ENCODE measurements at regions not wholly inside any gene's neighbourhood (a gene's known extent, or its start where the extent isn't known, plus 50 kb on each side); places are given as distances from the start of the nearest gene placed in this dataset.

DNA sequence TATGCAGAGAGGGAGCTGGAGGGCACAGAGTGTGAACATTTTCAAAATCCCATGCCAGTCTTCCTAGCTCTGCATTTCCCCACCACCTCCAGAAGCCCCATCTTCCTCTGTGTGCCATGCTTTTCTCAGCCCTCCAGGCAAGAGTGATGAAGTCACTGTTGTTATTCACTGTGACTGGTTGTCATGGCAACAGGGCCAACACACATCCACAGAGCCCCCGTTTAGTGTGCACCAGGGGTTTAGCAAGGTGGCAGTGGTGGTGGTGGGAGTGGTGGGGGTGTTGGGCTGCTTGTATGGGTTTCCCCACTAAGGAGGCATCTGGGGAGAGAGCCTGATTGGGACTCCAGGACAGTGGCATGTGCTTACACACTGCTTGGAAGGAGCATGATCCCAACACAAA, 309.9 kb upstream of the ASIC2 start:
- no peak overlapping the region for H3K4me3 ChIP-seq (ENCODE audit: low read depth in 1 of 2, low read length in 1 of 2)
- peaks cover 29% of the 10 kb centered on the region for H3K27me3 ChIP-seq
- H3K9me3 ChIP-seq, result no peaks in the 10 kb centered on the region
- no peak overlapping the region for H3K27ac ChIP-seq
- H3K36me3 ChIP-seq, result no peaks in the 10 kb centered on the region
- no peaks in the 10 kb centered on the region for H3K4me1 ChIP-seq (ENCODE audit: control insufficient read depth in 1 of 2, insufficient read depth in 1 of 2, low read depth in 1 of 2, low read length in 1 of 2)
- TF ChIP-seq, protein P1, sequence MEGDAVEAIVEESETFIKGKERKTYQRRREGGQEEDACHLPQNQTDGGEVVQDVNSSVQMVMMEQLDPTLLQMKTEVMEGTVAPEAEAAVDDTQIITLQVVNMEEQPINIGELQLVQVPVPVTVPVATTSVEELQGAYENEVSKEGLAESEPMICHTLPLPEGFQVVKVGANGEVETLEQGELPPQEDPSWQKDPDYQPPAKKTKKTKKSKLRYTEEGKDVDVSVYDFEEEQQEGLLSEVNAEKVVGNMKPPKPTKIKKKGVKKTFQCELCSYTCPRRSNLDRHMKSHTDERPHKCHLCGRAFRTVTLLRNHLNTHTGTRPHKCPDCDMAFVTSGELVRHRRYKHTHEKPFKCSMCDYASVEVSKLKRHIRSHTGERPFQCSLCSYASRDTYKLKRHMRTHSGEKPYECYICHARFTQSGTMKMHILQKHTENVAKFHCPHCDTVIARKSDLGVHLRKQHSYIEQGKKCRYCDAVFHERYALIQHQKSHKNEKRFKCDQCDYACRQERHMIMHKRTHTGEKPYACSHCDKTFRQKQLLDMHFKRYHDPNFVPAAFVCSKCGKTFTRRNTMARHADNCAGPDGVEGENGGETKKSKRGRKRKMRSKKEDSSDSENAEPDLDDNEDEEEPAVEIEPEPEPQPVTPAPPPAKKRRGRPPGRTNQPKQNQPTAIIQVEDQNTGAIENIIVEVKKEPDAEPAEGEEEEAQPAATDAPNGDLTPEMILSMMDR (IDR thresholded peaks at IDR 0.05), result no peak

DNA sequence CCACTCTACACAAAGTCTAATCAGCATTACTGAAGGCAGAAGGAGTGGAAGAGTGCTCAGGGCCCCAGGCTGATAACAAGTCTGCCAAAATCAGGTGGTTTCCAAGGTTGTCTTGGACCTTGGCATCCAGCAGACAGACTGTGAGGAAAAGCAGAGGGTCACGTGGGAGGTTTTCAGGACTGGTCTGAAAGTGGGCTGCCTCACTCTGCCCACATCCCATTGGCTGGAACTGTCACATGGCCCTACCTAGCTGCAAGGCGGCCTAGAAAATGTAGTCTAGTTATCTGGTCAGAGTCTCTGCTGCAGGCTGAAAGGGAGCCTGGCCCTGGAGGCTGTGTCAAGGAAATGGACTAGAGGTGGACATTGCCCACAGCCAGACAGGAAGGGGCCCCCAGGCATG, 310.7 kb upstream of the ASIC2 start:
- Histone ChIP-seq H3K4me3 (ENCODE audit: low read depth in 1 of 2, low read length in 1 of 2) (no peak overlapping the region), H3K27ac (no peak overlapping the region), H3K36me3 (no peaks in the 10 kb centered on the region), H3K4me1 (ENCODE audit: control insufficient read depth in 1 of 2, insufficient read depth in 1 of 2, low read depth in 1 of 2, low read length in 1 of 2) (no peaks in the 10 kb centered on the region), H3K27me3 (peaks cover 30% of the 10 kb centered on the region), H3K9me3 (no peaks in the 10 kb centered on the region)
- TF ChIP-seq, protein P1 (IDR thresholded peaks at IDR 0.05), result no peak

DNA sequence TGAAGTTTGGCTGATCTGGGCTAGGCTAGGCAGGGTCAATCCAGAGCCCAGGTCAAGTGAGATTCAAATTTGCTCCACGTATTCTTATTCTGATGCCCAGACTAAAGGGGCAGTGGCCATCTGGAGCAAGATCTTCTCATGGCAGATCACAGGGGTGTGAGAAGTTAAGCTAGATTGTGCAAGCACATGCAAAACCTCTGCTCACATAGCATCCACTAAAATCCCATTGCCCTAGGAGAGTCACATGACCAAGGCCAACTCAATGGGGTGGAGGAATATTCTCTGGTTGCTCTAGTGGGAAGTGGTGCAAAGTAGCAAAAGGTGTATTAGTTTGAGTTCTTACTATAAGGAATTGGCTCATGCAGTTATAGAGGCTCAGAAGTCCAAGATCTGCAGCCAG, 318.4 kb upstream of the ASIC2 start:
- no peak overlapping the region for H3K4me3 ChIP-seq (ENCODE audit: low read depth in 1 of 2, low read length in 1 of 2)

DNA sequence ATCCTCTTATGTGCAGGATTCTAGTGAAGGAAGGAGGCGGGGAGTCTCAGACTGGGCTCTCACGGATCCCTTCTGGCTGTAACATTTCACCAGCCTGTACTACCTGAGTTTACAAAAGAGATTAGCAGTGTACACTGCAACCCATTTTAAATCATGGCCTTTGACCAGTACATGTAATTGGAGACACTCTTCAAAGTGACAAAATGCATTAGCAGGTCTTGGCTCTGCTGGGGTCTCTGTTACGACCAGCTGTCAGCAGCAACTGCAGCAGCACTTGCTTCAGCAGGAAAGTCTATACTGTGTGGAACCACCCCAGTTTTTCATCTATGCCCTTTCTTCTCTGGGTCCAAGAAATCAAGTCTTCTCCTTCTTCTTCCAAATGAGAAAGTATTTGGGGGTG, 322.8 kb upstream of the ASIC2 start:
- TF ChIP-seq, protein P1 (IDR thresholded peaks at IDR 0.05), result no peak
- no peaks in the 10 kb centered on the region for H3K4me1 ChIP-seq (ENCODE audit: control insufficient read depth in 1 of 2, insufficient read depth in 1 of 2, low read depth in 1 of 2, low read length in 1 of 2)
- H3K36me3 ChIP-seq, result no peaks in the 10 kb centered on the region
- H3K27me3 ChIP-seq, result peaks cover 42% of the 10 kb centered on the region
- no peak overlapping the region for H3K27ac ChIP-seq
- no peak overlapping the region for H3K4me3 ChIP-seq (ENCODE audit: low read depth in 1 of 2, low read length in 1 of 2)
- no peaks in the 10 kb centered on the region for H3K9me3 ChIP-seq

More for the DNA sequence above, 318.4 kb upstream of the ASIC2 start:
- Histone ChIP-seq H3K27ac (no peak overlapping the region), H3K27me3 (peaks cover 32% of the 10 kb centered on the region), H3K9me3 (no peaks in the 10 kb centered on the region), H3K36me3 (no peaks in the 10 kb centered on the region), H3K4me1 (ENCODE audit: control insufficient read depth in 1 of 2, insufficient read depth in 1 of 2, low read depth in 1 of 2, low read length in 1 of 2) (no peaks in the 10 kb centered on the region)
- TF ChIP-seq, protein P1 (IDR thresholded peaks at IDR 0.05), result no peak

DNA sequence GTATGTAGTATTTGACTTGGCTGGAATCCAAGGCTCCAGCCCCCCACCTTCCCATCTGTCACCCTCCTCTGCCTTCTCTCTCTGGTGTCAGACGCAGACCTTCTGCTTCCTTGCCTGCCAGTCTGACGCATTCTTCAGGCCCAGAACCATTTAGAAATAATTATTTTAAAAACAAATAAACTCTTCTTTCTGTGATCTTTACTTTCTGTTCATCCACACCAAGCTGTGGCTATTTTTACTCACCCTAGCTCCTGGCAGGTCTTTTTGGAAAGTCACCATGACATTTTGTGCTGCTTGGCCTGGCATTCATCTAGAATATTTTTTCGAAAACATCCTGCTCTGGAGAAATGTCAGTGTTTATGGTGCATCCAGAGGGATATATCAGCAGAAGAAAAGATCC, 330.7 kb upstream of the ASIC2 start:
- no peaks in the 10 kb centered on the region for H3K36me3 ChIP-seq
- H3K9me3 ChIP-seq, result no peaks in the 10 kb centered on the region
- TF ChIP-seq, protein P1 (IDR thresholded peaks at IDR 0.05), result no peak
- H3K4me3 ChIP-seq (ENCODE audit: low read depth in 1 of 2, low read length in 1 of 2), result no peak overlapping the region
- H3K4me1 ChIP-seq (ENCODE audit: control insufficient read depth in 1 of 2, insufficient read depth in 1 of 2, low read depth in 1 of 2, low read length in 1 of 2), result peaks cover 0 to 6% of the 10 kb centered on the region in 2 experiments
- H3K27ac ChIP-seq, result no peak overlapping the region
- H3K27me3 ChIP-seq, result peaks cover 45% of the 10 kb centered on the region

All from neutrophil (primary cell).